ENCODE measurements at regions not wholly inside any gene's neighbourhood (a gene's known extent, or its start where the extent isn't known, plus 50 kb on each side); places are given as distances from the start of the nearest gene placed in this dataset.
A peak's percentile ranks its signal among the peaks of the same experiment; 100 is the strongest.

- DNase-seq: no peak
Measured at GRCh38 chr15:31925541-31925940, 104.8 kb upstream of the CHRNA7 start.

- no peak for DNase-seq
Measured at GRCh38 chr15:31930967-31931366, 99.3 kb upstream of the CHRNA7 start.

GRCh38 chr15:31932576-31932975, 97.7 kb upstream of the CHRNA7 start:
- no peak for DNase-seq

- no peak for DNase-seq
Measured at GRCh38 chr15:31934821-31935220, 95.5 kb upstream of the CHRNA7 start.

GRCh38 chr15:31953478-31953877, 76.8 kb upstream of the CHRNA7 start:
- DNase-seq: no peak

GRCh38 chr15:31954374-31955172, 75.7 kb upstream of the CHRNA7 start:
- no peak for DNase-seq

- DNase-seq: no peak
Measured at GRCh38 chr15:31955734-31956133, 74.6 kb upstream of the CHRNA7 start.

GRCh38 chr15:31957581-31957980, 72.7 kb upstream of the CHRNA7 start:
- DNase-seq: no peak

- DNase-seq: no peak
Measured at GRCh38 chr15:31964586-31965307, 65.6 kb upstream of the CHRNA7 start.

- DNase-seq: no peak
Measured at GRCh38 chr15:31970007-31970406, 60.3 kb upstream of the CHRNA7 start.

- DNase-seq: no peak
Measured at GRCh38 chr15:31973197-31973596, 57.1 kb upstream of the CHRNA7 start.

GRCh38 chr15:31974154-31974794, 56.0 kb upstream of the CHRNA7 start:
- DNase-seq: no peak

- DNase-seq: peak; percentile 23
Measured at GRCh38 chr15:31974855-31975829, 55.2 kb upstream of the CHRNA7 start.

- DNase-seq: no peak
Measured at GRCh38 chr15:31975830-31976229, 54.5 kb upstream of the CHRNA7 start.

GRCh38 chr15:31977138-31977537, 53.2 kb upstream of the CHRNA7 start:
- no peak for DNase-seq

- peak; percentile 3 for DNase-seq
Measured at GRCh38 chr15:31977812-31978661, 52.3 kb upstream of the CHRNA7 start.

Data from KG1 (cell line).